MM.1S (cell line): ENCODE measurements at regions not wholly inside any gene's neighbourhood (a gene's known extent, or its start where the extent isn't known, plus 50 kb on each side); places are given as distances from the start of the nearest gene placed in this dataset.

Source experiments
- DNase-seq: peaks from one replicate; pipeline ENCODE4 v3.0.0-alpha.2; 2015
- H2AFZ ChIP-seq: fragments of 300-600 bp; sonication (generic); 2 replicates; pipeline ENCODE4 v1.6.0; 2016; ENCODE audit warnings: antibody characterized with exemption, low read length
- H3F3A ChIP-seq: fragments of 300-600 bp; sonication (generic); 2 replicates; pipeline ENCODE4 v1.6.1; 2016; ENCODE audit warnings: mild to moderate bottlenecking, antibody characterized with exemption, low read length, moderate library complexity, mixed read lengths; ENCODE audit not compliant: insufficient read depth
- H3K27ac ChIP-seq: fragments of 300-600 bp; sonication (generic); 2 replicates; pipeline ENCODE4 v1.5.1; 2016; ENCODE audit warnings: mild to moderate bottlenecking, low read length
- H3K27me3 ChIP-seq: fragments of 300-600 bp; sonication (generic); replicated peaks from 2 replicates; pipeline ENCODE4 v1.6.0; 2016; ENCODE audit warnings: low read length; ENCODE audit not compliant: insufficient read depth
- H3K36me3 ChIP-seq: fragments of 300-600 bp; sonication (generic); replicated peaks from 2 replicates; pipeline ENCODE4 v1.6.1; 2016; ENCODE audit warnings: mild to moderate bottlenecking, low read length, mixed read lengths; ENCODE audit not compliant: insufficient read depth
- H3K4me1 ChIP-seq: fragments of 300-600 bp; sonication (generic); 2 replicates; pipeline ENCODE4 v1.6.1; 2016; ENCODE audit warnings: low read length, mixed read lengths
- H3K4me2 ChIP-seq: fragments of 300-600 bp; sonication (generic); 2 replicates; pipeline ENCODE4 v1.6.0; 2016; ENCODE audit warnings: low read depth, low read length
- H3K4me3 ChIP-seq: fragments of 300-600 bp; sonication (generic); 2 replicates; pipeline ENCODE4 v1.5.1; 2016; ENCODE audit warnings: low read length, mixed read lengths
- H3K79me2 ChIP-seq: fragments of 300-600 bp; sonication (generic); 2 replicates; pipeline ENCODE4 v1.6.1; 2016; ENCODE audit warnings: mixed run types, low read length, mixed read lengths
- H3K9ac ChIP-seq: fragments of 300-600 bp; sonication (generic); 2 replicates; pipeline ENCODE4 v1.6.1; 2016; ENCODE audit warnings: low read length, mixed read lengths
- H3K9me2 ChIP-seq: fragments of 300-600 bp; sonication (generic); replicated peaks from 2 replicates; pipeline ENCODE4 v1.6.1; 2016; ENCODE audit warnings: mild to moderate bottlenecking, low read length, mixed read lengths; ENCODE audit not compliant: insufficient read depth
- H3K9me3 ChIP-seq: fragments of 300-600 bp; sonication (generic); replicated peaks from 2 replicates; pipeline ENCODE4 v1.6.1; 2016; ENCODE audit warnings: mild to moderate bottlenecking, low read length, mixed read lengths; ENCODE audit not compliant: insufficient read depth
- H4K20me1 ChIP-seq: fragments of 300-600 bp; sonication (generic); 2 replicates; pipeline ENCODE4 v1.6.1; 2016; ENCODE audit warnings: mild to moderate bottlenecking, low read length, moderate library complexity, mixed read lengths; ENCODE audit not compliant: insufficient read depth
- CTCF ChIP-seq: fragments of 300-600 bp; sonication (generic); IDR thresholded peaks from 2 replicates; pipeline ENCODE4 v1.5.1; 2016; ENCODE audit warnings: antibody characterized with exemption, low read length, mixed read lengths
- EZH2 ChIP-seq: fragments of 300-600 bp; sonication (generic); optimal IDR thresholded peaks from 2 replicates; pipeline ENCODE3; 2017; ENCODE audit warnings: low read depth, mild to moderate bottlenecking, antibody characterized with exemption, low read length, mixed read lengths
- EZH2phosphoT487 ChIP-seq: fragments of 300-600 bp; sonication (generic); IDR thresholded peaks from 2 replicates; pipeline ENCODE4 v1.6.1; 2018; ENCODE audit warnings: antibody characterized with exemption, low read length

GRCh38 chr10:126744571-126744970, 74.1 kb upstream of the C10orf90 start:
- Histone ChIP-seq H3K9me3 (no peaks in the 10 kb centered on the region), H3F3A (no peaks in the 10 kb centered on the region), H4K20me1 (no peaks in the 10 kb centered on the region), H3K27me3 (no peaks in the 10 kb centered on the region), H3K4me3 (no peak overlapping the region), H2AFZ (no peak overlapping the region), H3K4me1 (no peaks in the 10 kb centered on the region), H3K36me3 (no peaks in the 10 kb centered on the region), H3K27ac (no peak overlapping the region), H3K9ac (no peak overlapping the region), H3K79me2 (no peaks in the 10 kb centered on the region), H3K9me2 (no peaks in the 10 kb centered on the region), H3K4me2 (no peak overlapping the region)
- DNase-seq: no peak
- TF ChIP-seq CTCF (no peak), EZH2phosphoT487 (no peak)

- Histone ChIP-seq H3K79me2 (no peaks in the 10 kb centered on the region), H3K4me1 (no peaks in the 10 kb centered on the region), H3K4me3 (no peak overlapping the region), H2AFZ (no peak overlapping the region), H3F3A (no peaks in the 10 kb centered on the region), H4K20me1 (no peaks in the 10 kb centered on the region), H3K9me3 (no peaks in the 10 kb centered on the region), H3K9me2 (no peaks in the 10 kb centered on the region), H3K27ac (no peak overlapping the region), H3K9ac (no peak overlapping the region), H3K4me2 (no peak overlapping the region), H3K36me3 (no peaks in the 10 kb centered on the region), H3K27me3 (no peaks in the 10 kb centered on the region)
- TF ChIP-seq EZH2phosphoT487: no peak
- TF ChIP-seq CTCF: peak; percentile 54
- no peak for TF ChIP-seq EZH2
- peak; percentile 58 for DNase-seq
These were observed 78.6 kb upstream of the C10orf90 start for GRCh38 chr10:126749015-126749655.

- no peaks in the 10 kb centered on the region for H3K27me3 ChIP-seq
These were observed 84.5 kb upstream of the C10orf90 start for GRCh38 chr10:126754966-126755365.

More at GRCh38 chr10:126754966-126755365, 84.5 kb upstream of the C10orf90 start:
- Histone ChIP-seq H4K20me1 (no peaks in the 10 kb centered on the region), H2AFZ (no peak overlapping the region), H3K4me2 (no peak overlapping the region), H3K4me3 (no peak overlapping the region), H3K9ac (no peak overlapping the region), H3K9me2 (no peaks in the 10 kb centered on the region), H3K4me1 (no peaks in the 10 kb centered on the region), H3K9me3 (no peaks in the 10 kb centered on the region), H3K79me2 (no peaks in the 10 kb centered on the region), H3F3A (no peaks in the 10 kb centered on the region), H3K27ac (no peak overlapping the region), H3K36me3 (no peaks in the 10 kb centered on the region)
- TF ChIP-seq CTCF: no peak
- TF ChIP-seq EZH2: no peak
- no peak for TF ChIP-seq EZH2phosphoT487
- no peak for DNase-seq
